ENCODE measurements at regions not wholly inside any gene's neighbourhood (a gene's known extent, or its start where the extent isn't known, plus 50 kb on each side); places are given as distances from the start of the nearest gene placed in this dataset.

GRCh38 chr13:87358319-87358718 is 312.9 kb upstream of the SLITRK5 start:
- no peaks in the 10 kb centered on the region for H3K27me3 ChIP-seq (ENCODE audit: control insufficient read depth, insufficient read depth, low read length, poor library complexity, severe bottlenecking)
- no peaks in the 10 kb centered on the region for H3K9me3 ChIP-seq (ENCODE audit: control insufficient read depth, low read length)
- H3K27ac ChIP-seq (ENCODE audit: insufficient read depth, low read depth, low read length, poor library complexity, severe bottlenecking), result no peak overlapping the region
- H3K4me1 ChIP-seq (ENCODE audit: control insufficient read depth, insufficient read depth, low read length), result no peaks in the 10 kb centered on the region
- H3K36me3 ChIP-seq (ENCODE audit: control insufficient read depth, insufficient read depth, low read length), result no peaks in the 10 kb centered on the region
- H3K4me3 ChIP-seq (ENCODE audit: insufficient read depth, low read depth, low read length), result no peak overlapping the region

DNA sequence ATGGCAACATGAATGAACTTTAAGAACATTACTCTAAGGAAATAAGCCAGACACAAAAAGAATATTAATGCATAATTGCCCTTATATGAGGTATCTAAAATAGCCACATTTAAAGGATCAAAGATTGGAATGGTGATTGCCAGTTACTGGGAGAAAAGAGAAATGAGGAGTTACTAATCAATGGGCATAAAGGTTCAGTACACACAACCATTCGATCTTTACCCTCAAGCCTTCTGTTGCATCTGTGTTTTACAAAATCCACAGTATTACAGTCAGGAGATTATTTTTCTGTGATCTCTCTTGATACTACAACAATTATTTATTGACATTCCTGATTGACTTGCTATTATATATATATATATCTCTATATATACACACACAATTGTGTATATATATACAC is 310.0 kb upstream of the SLITRK5 start:
- Histone ChIP-seq H3K4me1 (ENCODE audit: control insufficient read depth, insufficient read depth, low read length) (no peaks in the 10 kb centered on the region), H3K27me3 (ENCODE audit: control insufficient read depth, insufficient read depth, low read length, poor library complexity, severe bottlenecking) (no peaks in the 10 kb centered on the region), H3K27ac (ENCODE audit: insufficient read depth, low read depth, low read length, poor library complexity, severe bottlenecking) (no peak overlapping the region), H3K4me3 (ENCODE audit: insufficient read depth, low read depth, low read length) (no peak overlapping the region), H3K9me3 (ENCODE audit: control insufficient read depth, low read length) (no peaks in the 10 kb centered on the region), H3K36me3 (ENCODE audit: control insufficient read depth, insufficient read depth, low read length) (no peaks in the 10 kb centered on the region)
- WGBS, 2 experiments, result 100% methylated on average over 1 of the region's 1 CpG; no CpG with 5 or more reads in 1 of the 2 experiments

GRCh38 chr13:87368639-87369038 is 302.5 kb upstream of the SLITRK5 start:
- no peak overlapping the region for H3K4me3 ChIP-seq (ENCODE audit: insufficient read depth, low read depth, low read length)
- H3K4me1 ChIP-seq (ENCODE audit: control insufficient read depth, insufficient read depth, low read length), result no peaks in the 10 kb centered on the region
- WGBS, 2 experiments, result 90 to 95% methylated on average over 2 of the region's 2 CpGs
- no peak overlapping the region for H3K27ac ChIP-seq (ENCODE audit: insufficient read depth, low read depth, low read length, poor library complexity, severe bottlenecking)
- no peaks in the 10 kb centered on the region for H3K9me3 ChIP-seq (ENCODE audit: control insufficient read depth, low read length)
- H3K36me3 ChIP-seq (ENCODE audit: control insufficient read depth, insufficient read depth, low read length), result no peaks in the 10 kb centered on the region
- no peaks in the 10 kb centered on the region for H3K27me3 ChIP-seq (ENCODE audit: control insufficient read depth, insufficient read depth, low read length, poor library complexity, severe bottlenecking)

DNA sequence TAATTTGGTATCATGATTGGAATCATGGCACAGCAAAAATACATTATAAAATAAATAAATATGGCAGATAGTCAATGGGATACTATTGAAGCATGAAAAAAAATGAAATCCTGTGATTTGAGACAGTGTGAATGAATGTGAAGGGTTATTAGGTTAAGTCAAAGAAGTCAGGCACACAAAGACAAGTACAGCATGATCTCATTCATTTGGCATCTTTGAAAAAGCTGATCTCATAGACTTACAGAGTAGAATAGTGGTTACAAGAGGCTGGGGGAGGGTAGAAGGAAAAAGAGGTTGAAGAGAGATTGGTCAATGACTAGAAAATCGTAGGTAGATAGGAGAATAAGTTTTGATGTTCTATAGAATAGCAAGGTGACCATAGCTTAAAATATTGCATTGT is 295.1 kb upstream of the SLITRK5 start:
- Histone ChIP-seq H3K4me1 (ENCODE audit: control insufficient read depth, insufficient read depth, low read length) (no peaks in the 10 kb centered on the region), H3K4me3 (ENCODE audit: insufficient read depth, low read depth, low read length) (no peak overlapping the region), H3K36me3 (ENCODE audit: control insufficient read depth, insufficient read depth, low read length) (no peaks in the 10 kb centered on the region), H3K27me3 (ENCODE audit: control insufficient read depth, insufficient read depth, low read length, poor library complexity, severe bottlenecking) (no peaks in the 10 kb centered on the region), H3K9me3 (ENCODE audit: control insufficient read depth, low read length) (no peaks in the 10 kb centered on the region), H3K27ac (ENCODE audit: insufficient read depth, low read depth, low read length, poor library complexity, severe bottlenecking) (no peak overlapping the region)
- WGBS, 2 experiments, result 71 to 95% methylated on average over 1 of the region's 1 CpG

DNA sequence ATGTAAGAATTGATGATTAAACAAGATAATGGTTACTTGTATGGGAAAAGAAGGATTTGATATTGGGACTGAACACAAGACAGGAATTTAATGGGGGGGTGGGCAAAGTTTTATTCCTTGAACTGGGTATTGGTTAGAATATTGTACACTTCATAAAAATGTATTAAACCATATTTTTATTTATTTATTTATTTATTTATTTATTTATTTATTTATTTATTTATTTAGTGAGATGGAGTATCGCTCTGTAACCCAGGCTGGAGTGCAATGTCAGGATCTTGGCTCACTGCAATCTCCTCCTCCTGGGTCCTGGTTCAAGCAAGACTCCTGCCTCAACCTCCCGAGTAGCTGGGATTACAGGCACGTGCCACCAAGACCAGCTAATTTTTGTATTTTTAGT is 287.1 kb upstream of the SLITRK5 start:
- WGBS, 2 experiments, result 95 to 97% methylated on average over 3 of the region's 3 CpGs
- Histone ChIP-seq H3K27me3 (ENCODE audit: control insufficient read depth, insufficient read depth, low read length, poor library complexity, severe bottlenecking) (no peaks in the 10 kb centered on the region), H3K4me3 (ENCODE audit: insufficient read depth, low read depth, low read length) (no peak overlapping the region), H3K4me1 (ENCODE audit: control insufficient read depth, insufficient read depth, low read length) (no peaks in the 10 kb centered on the region), H3K27ac (ENCODE audit: insufficient read depth, low read depth, low read length, poor library complexity, severe bottlenecking) (no peak overlapping the region), H3K36me3 (ENCODE audit: control insufficient read depth, insufficient read depth, low read length) (no peaks in the 10 kb centered on the region), H3K9me3 (ENCODE audit: control insufficient read depth, low read length) (no peaks in the 10 kb centered on the region)

GRCh38 chr13:87393358-87393757 is 277.8 kb upstream of the SLITRK5 start:
- no peak overlapping the region for H3K27ac ChIP-seq (ENCODE audit: insufficient read depth, low read depth, low read length, poor library complexity, severe bottlenecking)
- no peaks in the 10 kb centered on the region for H3K9me3 ChIP-seq (ENCODE audit: control insufficient read depth, low read length)
- H3K4me3 ChIP-seq (ENCODE audit: insufficient read depth, low read depth, low read length), result no peak overlapping the region
- no peaks in the 10 kb centered on the region for H3K27me3 ChIP-seq (ENCODE audit: control insufficient read depth, insufficient read depth, low read length, poor library complexity, severe bottlenecking)
- H3K36me3 ChIP-seq (ENCODE audit: control insufficient read depth, insufficient read depth, low read length), result no peaks in the 10 kb centered on the region
- H3K4me1 ChIP-seq (ENCODE audit: control insufficient read depth, insufficient read depth, low read length), result no peaks in the 10 kb centered on the region

GRCh38 chr13:87398047-87398446 is 273.1 kb upstream of the SLITRK5 start:
- Histone ChIP-seq H3K4me3 (ENCODE audit: insufficient read depth, low read depth, low read length) (no peak overlapping the region), H3K27ac (ENCODE audit: insufficient read depth, low read depth, low read length, poor library complexity, severe bottlenecking) (no peak overlapping the region), H3K9me3 (ENCODE audit: control insufficient read depth, low read length) (no peaks in the 10 kb centered on the region), H3K27me3 (ENCODE audit: control insufficient read depth, insufficient read depth, low read length, poor library complexity, severe bottlenecking) (no peaks in the 10 kb centered on the region), H3K4me1 (ENCODE audit: control insufficient read depth, insufficient read depth, low read length) (no peaks in the 10 kb centered on the region), H3K36me3 (ENCODE audit: control insufficient read depth, insufficient read depth, low read length) (no peaks in the 10 kb centered on the region)
- WGBS, 2 experiments, result 90 to 92% methylated on average over 3 of the region's 3 CpGs

GRCh38 chr13:87403748-87404432 is 267.3 kb upstream of the SLITRK5 start:
- 45 to 69% methylated on average over 2 to 4 of the region's 4 CpGs for WGBS, 2 experiments

GRCh38 chr13:87426742-87427141 is 244.4 kb upstream of the SLITRK5 start:
- no peaks in the 10 kb centered on the region for H3K4me1 ChIP-seq (ENCODE audit: control insufficient read depth, insufficient read depth, low read length)
- H3K4me3 ChIP-seq (ENCODE audit: insufficient read depth, low read depth, low read length), result no peak overlapping the region
- H3K27me3 ChIP-seq (ENCODE audit: control insufficient read depth, insufficient read depth, low read length, poor library complexity, severe bottlenecking), result no peaks in the 10 kb centered on the region
- H3K9me3 ChIP-seq (ENCODE audit: control insufficient read depth, low read length), result no peaks in the 10 kb centered on the region
- no peaks in the 10 kb centered on the region for H3K36me3 ChIP-seq (ENCODE audit: control insufficient read depth, insufficient read depth, low read length)
- H3K27ac ChIP-seq (ENCODE audit: insufficient read depth, low read depth, low read length, poor library complexity, severe bottlenecking), result no peak overlapping the region

More at GRCh38 chr13:87403748-87404432, 267.3 kb upstream of the SLITRK5 start:
- Histone ChIP-seq H3K9me3 (ENCODE audit: control insufficient read depth, low read length) (no peaks in the 10 kb centered on the region), H3K27ac (ENCODE audit: insufficient read depth, low read depth, low read length, poor library complexity, severe bottlenecking) (no peak overlapping the region), H3K27me3 (ENCODE audit: control insufficient read depth, insufficient read depth, low read length, poor library complexity, severe bottlenecking) (no peaks in the 10 kb centered on the region), H3K4me1 (ENCODE audit: control insufficient read depth, insufficient read depth, low read length) (no peaks in the 10 kb centered on the region), H3K36me3 (ENCODE audit: control insufficient read depth, insufficient read depth, low read length) (no peaks in the 10 kb centered on the region), H3K4me3 (ENCODE audit: insufficient read depth, low read depth, low read length) (no peak overlapping the region)

DNA sequence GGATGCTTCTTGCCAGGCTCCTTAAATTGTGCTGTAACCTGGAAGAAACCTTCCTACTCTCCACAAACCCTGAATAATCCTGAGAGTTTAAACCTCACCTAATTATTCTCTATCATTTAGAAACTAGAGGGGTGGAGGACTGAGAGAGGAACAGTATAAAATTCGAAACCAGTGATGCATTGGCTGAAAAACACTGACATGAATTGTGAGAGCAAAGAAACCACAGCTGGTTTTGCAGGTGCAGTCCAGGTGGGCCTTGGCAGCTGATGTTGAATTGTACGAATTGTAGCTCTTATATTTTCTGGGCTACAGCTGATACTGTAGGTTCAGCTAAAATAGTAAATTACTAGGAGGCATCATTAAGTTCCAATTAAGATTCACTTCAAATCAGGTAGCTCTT is 227.0 kb upstream of the SLITRK5 start:
- Histone ChIP-seq H3K27ac (ENCODE audit: insufficient read depth, low read depth, low read length, poor library complexity, severe bottlenecking) (no peak overlapping the region), H3K9me3 (ENCODE audit: control insufficient read depth, low read length) (no peaks in the 10 kb centered on the region), H3K4me1 (ENCODE audit: control insufficient read depth, insufficient read depth, low read length) (no peaks in the 10 kb centered on the region), H3K4me3 (ENCODE audit: insufficient read depth, low read depth, low read length) (no peak overlapping the region), H3K36me3 (ENCODE audit: control insufficient read depth, insufficient read depth, low read length) (no peaks in the 10 kb centered on the region), H3K27me3 (ENCODE audit: control insufficient read depth, insufficient read depth, low read length, poor library complexity, severe bottlenecking) (no peaks in the 10 kb centered on the region)
- WGBS, 2 experiments, result 93 to 94% methylated on average over 2 of the region's 2 CpGs

GRCh38 chr13:87452281-87452680 is 218.9 kb upstream of the SLITRK5 start:
- H3K27ac ChIP-seq (ENCODE audit: insufficient read depth, low read depth, low read length, poor library complexity, severe bottlenecking), result no peak overlapping the region
- no peaks in the 10 kb centered on the region for H3K27me3 ChIP-seq (ENCODE audit: control insufficient read depth, insufficient read depth, low read length, poor library complexity, severe bottlenecking)
- no peak overlapping the region for H3K4me3 ChIP-seq (ENCODE audit: insufficient read depth, low read depth, low read length)
- no peaks in the 10 kb centered on the region for H3K4me1 ChIP-seq (ENCODE audit: control insufficient read depth, insufficient read depth, low read length)
- H3K9me3 ChIP-seq (ENCODE audit: control insufficient read depth, low read length), result no peaks in the 10 kb centered on the region
- 80 to 100% methylated on average over 1 to 2 of the region's 2 CpGs for WGBS, 2 experiments
- no peaks in the 10 kb centered on the region for H3K36me3 ChIP-seq (ENCODE audit: control insufficient read depth, insufficient read depth, low read length)

Measured in ectodermal cell (in vitro differentiated cells).